Thyroid gland (tissue), 4 donors: ENCODE measurements at regions not wholly inside any gene's neighbourhood (a gene's known extent, or its start where the extent isn't known, plus 50 kb on each side); places are given as distances from the start of the nearest gene placed in this dataset.

Source experiments
- DNase-seq, 2 donors: peaks; one replicate each; pipeline ENCODE4 v3.0.0-alpha.2; 2019
- H3K27ac ChIP-seq, 3 donors: fragments of 200-600 bp; sonication (generic); 1 replicate in 2 of 3; 2 replicates in 1 of 3; pipeline ENCODE4 v1.5.1; 2016 to 2019; ENCODE audit warnings: mild to moderate bottlenecking in 1 of 3, moderate library complexity in 1 of 3
- H3K27me3 ChIP-seq: fragments of 200-600 bp; sonication (generic); one replicate; pipeline ENCODE4 v1.5.1; 2019
- H3K36me3 ChIP-seq, 2 donors: fragments of 200-600 bp; sonication (generic); one replicate each; pipeline ENCODE4 v1.5.1; 2016 to 2019
- H3K4me1 ChIP-seq, 2 donors: fragments of 200-600 bp; sonication (generic); one replicate each; pipeline ENCODE4 v1.5.1; 2017 to 2019
- H3K4me3 ChIP-seq, 3 donors: fragments of 200-600 bp; sonication (generic); replicated peaks in 1 of 3; 1 replicate in 2 of 3; 2 replicates in 1 of 3; pipeline ENCODE4 v1.5.1; 2016; ENCODE audit warnings: mild to moderate bottlenecking in 1 of 3
- H3K9me3 ChIP-seq: fragments of 200-600 bp; sonication (generic); one replicate; pipeline ENCODE4 v1.5.1; 2017
- POLR2A ChIP-seq, 2 donors: fragments of 450-650 bp; IDR thresholded peaks; one replicate each; pipeline ENCODE4 v1.6.1; 2017; ENCODE audit warnings: antibody characterized with exemption in 2 of 2, mild to moderate bottlenecking in 2 of 2, moderate library complexity in 1 of 2
- WGBS, 2 donors: methylation state at CpG; one replicate each; pipeline ENCODE4 v1.1.5; 2017; 5-methylcytosine and 5-hydroxymethylcytosine counted together
- intact Hi-C: fragments of 100-400 bp; cut with DNase I; formaldehyde crosslinking; loops from one replicate; pipeline ENCODE4 v1.15.1; 2023
- TF ChIP-seq, protein P1 (sequence below), 6 experiments: fragments of 200-600 bp in 3 of 6; fragments of 450-650 bp in 3 of 6; sonication (generic) in 3 of 6; IDR thresholded peaks; one replicate each; pipeline ENCODE4 v1.5.1; 2016 to 2019; ENCODE audit warnings: antibody characterized with exemption in 6 of 6, mild to moderate bottlenecking in 2 of 6, inconsistent platforms in 1 of 6, moderate library complexity in 1 of 6

DNA sequence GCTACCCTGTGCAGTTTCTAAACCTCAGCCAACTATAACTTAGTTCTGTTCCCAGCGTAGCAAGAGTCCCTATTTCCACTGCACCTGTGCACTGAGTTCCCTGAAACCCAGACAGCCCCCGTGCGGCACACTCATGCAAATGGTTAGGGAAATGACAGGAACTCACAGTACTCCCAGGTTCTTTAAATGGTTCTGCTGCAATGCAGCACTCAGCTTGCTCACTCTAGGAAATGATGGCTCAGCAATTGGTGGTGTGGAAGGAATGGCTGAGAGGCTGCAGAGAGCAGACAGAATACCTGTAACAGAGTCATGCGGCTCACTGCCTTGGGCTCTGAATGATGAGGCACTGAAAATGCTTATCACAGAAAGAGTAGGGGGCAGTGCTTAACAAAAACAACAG lies 143.0 kb downstream of the RAD51AP2 start:
- no peak for DNase-seq
- no peaks in the 10 kb centered on the region for H3K9me3 ChIP-seq

DNA sequence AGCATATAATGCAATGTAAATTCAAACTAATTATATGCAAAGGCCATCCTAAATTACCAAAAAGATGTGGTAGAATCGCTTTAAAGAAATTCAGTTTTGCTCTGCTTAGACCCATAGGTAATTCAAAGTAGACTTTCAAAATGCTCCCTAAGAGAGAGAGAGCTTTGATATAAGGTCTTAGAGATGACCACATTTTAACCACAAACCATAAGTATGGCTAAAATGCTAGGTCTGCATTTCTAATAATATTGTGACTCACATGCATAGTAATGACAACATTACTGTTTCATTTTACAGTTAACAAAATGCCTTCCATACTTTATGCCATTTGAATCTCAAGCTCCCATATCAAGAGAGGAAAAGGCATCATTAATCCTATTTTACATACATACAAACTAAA lies 144.5 kb downstream of the RAD51AP2 start:
- 94 to 96% methylated on average over 1 of the region's 1 CpG for WGBS, 2 donors
- DNase-seq = no peak

More for the DNA sequence above, 143.0 kb downstream of the RAD51AP2 start:
- no peak for TF ChIP-seq POLR2A (IDR thresholded peaks at IDR 0.05)
- TF ChIP-seq, protein P1, sequence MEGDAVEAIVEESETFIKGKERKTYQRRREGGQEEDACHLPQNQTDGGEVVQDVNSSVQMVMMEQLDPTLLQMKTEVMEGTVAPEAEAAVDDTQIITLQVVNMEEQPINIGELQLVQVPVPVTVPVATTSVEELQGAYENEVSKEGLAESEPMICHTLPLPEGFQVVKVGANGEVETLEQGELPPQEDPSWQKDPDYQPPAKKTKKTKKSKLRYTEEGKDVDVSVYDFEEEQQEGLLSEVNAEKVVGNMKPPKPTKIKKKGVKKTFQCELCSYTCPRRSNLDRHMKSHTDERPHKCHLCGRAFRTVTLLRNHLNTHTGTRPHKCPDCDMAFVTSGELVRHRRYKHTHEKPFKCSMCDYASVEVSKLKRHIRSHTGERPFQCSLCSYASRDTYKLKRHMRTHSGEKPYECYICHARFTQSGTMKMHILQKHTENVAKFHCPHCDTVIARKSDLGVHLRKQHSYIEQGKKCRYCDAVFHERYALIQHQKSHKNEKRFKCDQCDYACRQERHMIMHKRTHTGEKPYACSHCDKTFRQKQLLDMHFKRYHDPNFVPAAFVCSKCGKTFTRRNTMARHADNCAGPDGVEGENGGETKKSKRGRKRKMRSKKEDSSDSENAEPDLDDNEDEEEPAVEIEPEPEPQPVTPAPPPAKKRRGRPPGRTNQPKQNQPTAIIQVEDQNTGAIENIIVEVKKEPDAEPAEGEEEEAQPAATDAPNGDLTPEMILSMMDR (IDR thresholded peaks at IDR 0.05) = no peak
- H3K27me3 ChIP-seq = no peaks in the 10 kb centered on the region
- no peak overlapping the region for H3K4me3 ChIP-seq
- no peaks in the 10 kb centered on the region for H3K4me1 ChIP-seq
- WGBS, 2 donors = 49 to 61% methylated on average over 4 of the region's 4 CpGs
- no peak overlapping the region for H3K27ac ChIP-seq
- intact Hi-C loops = no loop called here
- no peaks in the 10 kb centered on the region for H3K36me3 ChIP-seq

DNA sequence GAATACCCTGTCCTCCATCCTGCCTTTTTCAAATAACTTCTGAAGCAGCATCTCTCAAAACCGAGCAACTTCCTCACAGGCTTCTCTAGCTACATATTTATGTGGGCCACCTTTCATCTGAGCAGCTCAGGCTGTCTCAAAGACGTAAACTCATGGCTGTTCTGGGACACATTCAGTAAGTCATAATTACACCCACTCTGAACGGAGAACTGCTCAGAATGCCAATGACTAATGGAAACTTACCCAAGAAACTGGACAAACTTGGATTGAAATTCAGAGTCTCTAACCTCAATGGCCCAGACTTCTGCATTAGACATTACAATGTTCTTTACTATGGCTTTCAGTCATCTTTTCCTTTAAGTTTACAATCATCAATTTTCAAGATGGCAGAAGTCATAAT lies 145.2 kb downstream of the RAD51AP2 start:
- no peak for TF ChIP-seq POLR2A (IDR thresholded peaks at IDR 0.05)
- TF ChIP-seq, protein P1 (IDR thresholded peaks at IDR 0.05) = no peak
- no peak for DNase-seq
- H3K9me3 ChIP-seq = no peaks in the 10 kb centered on the region
- no peaks in the 10 kb centered on the region for H3K36me3 ChIP-seq
- H3K27ac ChIP-seq = no peak overlapping the region
- 87 to 89% methylated on average over 3 of the region's 3 CpGs for WGBS, 2 donors
- no peak overlapping the region for H3K4me3 ChIP-seq
- H3K27me3 ChIP-seq = no peaks in the 10 kb centered on the region
- intact Hi-C loops = no loop called here
- no peaks in the 10 kb centered on the region for H3K4me1 ChIP-seq

More for the DNA sequence above, 144.5 kb downstream of the RAD51AP2 start:
- no peaks in the 10 kb centered on the region for H3K27me3 ChIP-seq
- TF ChIP-seq, protein P1 (IDR thresholded peaks at IDR 0.05) = no peak
- no peak for TF ChIP-seq POLR2A (IDR thresholded peaks at IDR 0.05)
- no peak overlapping the region for H3K4me3 ChIP-seq
- H3K36me3 ChIP-seq = no peaks in the 10 kb centered on the region
- no peaks in the 10 kb centered on the region for H3K4me1 ChIP-seq
- H3K27ac ChIP-seq = no peak overlapping the region
- no peaks in the 10 kb centered on the region for H3K9me3 ChIP-seq
- intact Hi-C loops = no loop called here

DNA sequence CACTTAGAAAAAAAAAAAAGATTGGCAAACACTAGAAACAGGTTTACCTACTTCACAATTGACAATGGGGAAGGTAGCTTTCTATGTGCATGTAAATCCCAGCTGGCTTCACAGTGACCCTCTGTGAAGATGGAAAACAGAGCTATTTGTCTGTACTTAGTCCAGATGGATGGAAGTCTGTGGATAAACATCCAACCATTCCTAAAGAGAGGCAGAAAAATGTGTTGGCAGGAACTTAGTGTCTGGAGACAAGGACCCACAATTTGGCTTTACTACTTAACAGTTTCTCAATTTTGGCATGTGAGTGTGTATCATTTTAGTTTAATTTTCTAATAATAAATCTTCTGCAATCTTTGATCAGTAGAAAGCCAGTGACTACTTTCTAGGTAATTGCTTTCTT lies 154.4 kb downstream of the RAD51AP2 start:
- Histone ChIP-seq H3K27ac (no peak overlapping the region), H3K9me3 (no peaks in the 10 kb centered on the region), H3K4me1 (no peaks in the 10 kb centered on the region), H3K36me3 (no peaks in the 10 kb centered on the region), H3K27me3 (no peaks in the 10 kb centered on the region), H3K4me3 (no peak overlapping the region)
- TF ChIP-seq, protein P1 (IDR thresholded peaks at IDR 0.05) = no peak
- no peak for TF ChIP-seq POLR2A (IDR thresholded peaks at IDR 0.05)
- no peak for DNase-seq
- intact Hi-C loops = no loop called here

DNA sequence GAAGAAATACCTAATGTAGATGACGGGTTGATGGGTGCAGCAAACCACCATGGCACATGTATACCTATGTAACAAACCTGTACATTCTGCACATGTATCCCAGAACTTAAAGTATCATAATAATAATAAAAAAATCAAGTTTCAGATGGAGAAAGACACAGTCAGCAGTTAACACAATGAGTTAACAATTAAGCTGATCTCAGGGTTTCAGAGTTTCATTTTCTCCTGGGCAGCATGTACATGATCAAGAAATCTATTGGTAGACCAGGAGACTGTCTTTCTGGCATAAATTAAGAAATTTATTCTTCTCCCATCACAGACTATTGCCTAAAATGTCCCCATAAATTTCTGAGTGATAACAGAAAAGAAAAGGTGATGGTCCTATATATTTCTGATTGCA lies 155.3 kb downstream of the RAD51AP2 start:
- WGBS, 2 donors = 86 to 89% methylated on average over 1 of the region's 1 CpG
- TF ChIP-seq, protein P1 (IDR thresholded peaks at IDR 0.05) = no peak
- TF ChIP-seq POLR2A (IDR thresholded peaks at IDR 0.05) = no peak
- no peaks in the 10 kb centered on the region for H3K9me3 ChIP-seq
- H3K4me3 ChIP-seq = no peak overlapping the region
- H3K4me1 ChIP-seq = no peaks in the 10 kb centered on the region
- H3K36me3 ChIP-seq = no peaks in the 10 kb centered on the region
- DNase-seq = no peak
- intact Hi-C loops = no loop called here
- no peaks in the 10 kb centered on the region for H3K27me3 ChIP-seq
- H3K27ac ChIP-seq = no peak overlapping the region
